A673 (cell line): ENCODE measurements at regions not wholly inside any gene's neighbourhood (a gene's known extent, or its start where the extent isn't known, plus 50 kb on each side); places are given as distances from the start of the nearest gene placed in this dataset.

Experiments used
- BruUV-seq: library from RNA; stranded (reverse); fragments of 400-500 nt; replicated peaks from 2 replicates; lab custom pipeline; 2021; lab: Mats Ljungman, UMichigan
- CTCF ChIA-PET: fragments of 300-600 bp; sonication (Branson Sonifier 250); formaldehyde crosslinking; loops from one replicate; lab custom pipeline; 2022; ENCODE audit warnings: antibody characterized with exemption; lab: Charles Lee
- POLR2A ChIA-PET: fragments of 300-600 bp; sonication (Branson Sonifier 250); formaldehyde crosslinking; loops from one replicate; lab custom pipeline; 2022; ENCODE audit warnings: antibody characterized with exemption; ENCODE audit not compliant: low non-redundant PET; lab: Charles Lee
- DNase-seq: peaks from one replicate; pipeline ENCODE4 v3.0.0-alpha.2; 2015; ENCODE audit warnings: low spot score
- H3K27ac ChIP-seq: fragments of 200-600 bp; sonication (generic); 2 replicates; pipeline ENCODE4 v1.5.1; 2016; ENCODE audit warnings: mixed run types, low read depth, mild to moderate bottlenecking, mixed read lengths, antibody characterized with exemption, low read length; ENCODE audit not compliant: poor library complexity, severe bottlenecking
- H3K27me3 ChIP-seq: fragments of 200-600 bp; sonication (generic); replicated peaks from 2 replicates; pipeline ENCODE4 v1.6.1; 2017; ENCODE audit warnings: mixed run types, low read depth, mild to moderate bottlenecking, mixed read lengths, antibody characterized with exemption, low read length; ENCODE audit not compliant: insufficient read depth, poor library complexity
- H3K36me3 ChIP-seq: fragments of 200-600 bp; sonication (generic); 2 replicates; pipeline ENCODE4 v1.6.1; 2016; ENCODE audit warnings: mixed run types, mild to moderate bottlenecking, mixed read lengths, antibody characterized with exemption, low read length; ENCODE audit not compliant: insufficient read depth, poor library complexity, severe bottlenecking
- H3K4me1 ChIP-seq: fragments of 200-600 bp; sonication (generic); 2 replicates; pipeline ENCODE4 v1.6.1; 2017; ENCODE audit warnings: mixed run types, mild to moderate bottlenecking, mixed read lengths, antibody characterized with exemption, low read length; ENCODE audit not compliant: insufficient read depth, poor library complexity, severe bottlenecking
- H3K4me3 ChIP-seq: fragments of 200-600 bp; sonication (generic); 2 replicates; pipeline ENCODE4 v1.5.1; 2016; ENCODE audit warnings: low read depth, mixed run types, mild to moderate bottlenecking, mixed read lengths, low read length; ENCODE audit not compliant: poor library complexity, severe bottlenecking
- H3K9me3 ChIP-seq: fragments of 200-600 bp; sonication (generic); 2 replicates; pipeline ENCODE4 v1.6.1; 2016; ENCODE audit warnings: mixed run types, low read depth, mild to moderate bottlenecking, mixed read lengths, antibody characterized with exemption, low read length; ENCODE audit not compliant: poor library complexity, severe bottlenecking
- CTCF ChIP-seq: fragments of 300-800, 200-600 bp; sonication (generic); conservative IDR thresholded peaks from 2 replicates; pipeline ENCODE4 v1.5.1; 2017; ENCODE audit warnings: low read depth, mild to moderate bottlenecking, antibody characterized with exemption, low read length, moderate library complexity, mixed read lengths
- EZH2 ChIP-seq: fragments of 200-600 bp; sonication (generic); IDR thresholded peaks from 2 replicates; pipeline ENCODE4 v1.6.1; 2017; ENCODE audit warnings: borderline replicate concordance, low read depth, mild to moderate bottlenecking, mixed read lengths, antibody characterized with exemption, low read length; ENCODE audit not compliant: poor library complexity, severe bottlenecking
- intact Hi-C: fragments of 100-400 bp; cut with micrococcal nuclease; formaldehyde crosslinking; loops from one replicate; pipeline ENCODE4 v1.10.0; 2022; ENCODE audit not compliant: unreplicated experiment

- H3K27ac ChIP-seq, result no peak overlapping the region
These were observed 64.7 kb downstream of the SNRPE start for GRCh38 chr1:203926025-203926540.

GRCh38 chr1:203929741-203930309, 68.4 kb downstream of the SNRPE start:
- intact Hi-C loops, result no loop called here
- no peak for TF ChIP-seq CTCF
- no peaks in the 10 kb centered on the region for H3K36me3 ChIP-seq
- CTCF ChIA-PET, result no interaction called here
- no peaks in the 10 kb centered on the region for H3K4me1 ChIP-seq
- no peak overlapping the region for H3K27ac ChIP-seq
- POLR2A ChIA-PET, result no interaction called here
- H3K9me3 ChIP-seq, result no peaks in the 10 kb centered on the region
- H3K4me3 ChIP-seq, result no peak overlapping the region
- H3K27me3 ChIP-seq, result no peaks in the 10 kb centered on the region
- DNase-seq, result no peak
- no TSS peak for BruUV-seq

More at GRCh38 chr1:203926025-203926540, 64.7 kb downstream of the SNRPE start:
- no peak for DNase-seq
- Histone ChIP-seq H3K4me3 (no peak overlapping the region), H3K36me3 (no peaks in the 10 kb centered on the region), H3K9me3 (no peaks in the 10 kb centered on the region), H3K4me1 (no peaks in the 10 kb centered on the region), H3K27me3 (no peaks in the 10 kb centered on the region)
- ChIA-PET POLR2A (no interaction called here), CTCF (no interaction called here)
- BruUV-seq, result no TSS peak
- intact Hi-C loops, result no loop called here
- no peak for TF ChIP-seq CTCF
- TF ChIP-seq EZH2, result no peak

GRCh38 chr1:203930342-203930741, 68.9 kb downstream of the SNRPE start:
- ChIA-PET CTCF (no interaction called here), POLR2A (no interaction called here)
- TF ChIP-seq EZH2 (no peak), CTCF (no peak)
- no peaks in the 10 kb centered on the region for H3K36me3 ChIP-seq
- no peaks in the 10 kb centered on the region for H3K4me1 ChIP-seq
- H3K27ac ChIP-seq, result no peak overlapping the region
- intact Hi-C loops, result no loop called here
- H3K27me3 ChIP-seq, result no peaks in the 10 kb centered on the region
- DNase-seq, result peak; percentile 39
- BruUV-seq, result no TSS peak
- no peak overlapping the region for H3K4me3 ChIP-seq
- H3K9me3 ChIP-seq, result no peaks in the 10 kb centered on the region
